ENCODE measurements at regions not wholly inside any gene's neighbourhood (a gene's known extent, or its start where the extent isn't known, plus 50 kb on each side); places are given as distances from the start of the nearest gene placed in this dataset.

GRCh38 chr1:81156887-81157286 lies 643.8 kb upstream of the ADGRL2 start:
- CTCF ChIA-PET = no interaction called here
- H3K36me3 ChIP-seq (ENCODE audit: insufficient read depth, low read length) = no peaks in the 10 kb centered on the region

GRCh38 chr1:81155131-81155530 lies 645.6 kb upstream of the ADGRL2 start:
- no peak overlapping the region for H3K27ac Mint-ChIP-seq
- POLR2A ChIA-PET = no interaction called here
- H3K27me3 ChIP-seq (ENCODE audit: insufficient read depth, low read length, poor library complexity, severe bottlenecking) = no peaks in the 10 kb centered on the region

More at GRCh38 chr1:81156887-81157286, 643.8 kb upstream of the ADGRL2 start:
- Mint-ChIP-seq H3K27ac (no peak overlapping the region), H3K27me3 (no peaks in the 10 kb centered on the region), H3K4me3 (no peak overlapping the region), H3K36me3 (no peaks in the 10 kb centered on the region), H3K9me3 (peaks cover 7 to 12% (median 8%) of the 10 kb centered on the region in 5 donors), H3K4me1 (no peaks in the 10 kb centered on the region)
- POLR2A ChIA-PET = no interaction called here
- no peak for DNase-seq
- Histone ChIP-seq H3K27ac (ENCODE audit: low read depth, low read length) (no peak overlapping the region), H3K27me3 (ENCODE audit: insufficient read depth, low read length, poor library complexity, severe bottlenecking) (no peaks in the 10 kb centered on the region), H3K9me3 (ENCODE audit: low read length) (no peaks in the 10 kb centered on the region), H3K4me1 (ENCODE audit: insufficient read depth, low read length) (no peaks in the 10 kb centered on the region), H3K4me3 (ENCODE audit: low read length) (no peak overlapping the region)

GRCh38 chr1:81151206-81151605 lies 649.5 kb upstream of the ADGRL2 start:
- Histone ChIP-seq H3K4me3 (ENCODE audit: low read length) (no peak overlapping the region), H3K27me3 (ENCODE audit: insufficient read depth, low read length, poor library complexity, severe bottlenecking) (no peaks in the 10 kb centered on the region), H3K27ac (ENCODE audit: low read depth, low read length) (no peak overlapping the region), H3K4me1 (ENCODE audit: insufficient read depth, low read length) (no peaks in the 10 kb centered on the region), H3K9me3 (ENCODE audit: low read length) (no peaks in the 10 kb centered on the region), H3K36me3 (ENCODE audit: insufficient read depth, low read length) (no peaks in the 10 kb centered on the region)
- H3K36me3 Mint-ChIP-seq = no peaks in the 10 kb centered on the region
- H3K9me3 Mint-ChIP-seq = peaks cover 9 to 37% (median 17%) of the 10 kb centered on the region in 5 donors
- no peak for DNase-seq
- H3K27ac Mint-ChIP-seq = no peak overlapping the region
- no peak overlapping the region for H3K4me3 Mint-ChIP-seq
- H3K4me1 Mint-ChIP-seq = no peaks in the 10 kb centered on the region
- H3K27me3 Mint-ChIP-seq = no peaks in the 10 kb centered on the region
- ChIA-PET CTCF (no interaction called here), POLR2A (no interaction called here)

More at GRCh38 chr1:81155131-81155530, 645.6 kb upstream of the ADGRL2 start:
- no peak overlapping the region for H3K27ac ChIP-seq (ENCODE audit: low read depth, low read length)
- Mint-ChIP-seq H3K4me3 (no peak overlapping the region), H3K9me3 (peaks cover 11 to 17% (median 12%) of the 10 kb centered on the region in 5 donors), H3K36me3 (no peaks in the 10 kb centered on the region), H3K4me1 (no peaks in the 10 kb centered on the region), H3K27me3 (no peaks in the 10 kb centered on the region)
- H3K4me3 ChIP-seq (ENCODE audit: low read length) = no peak overlapping the region
- H3K9me3 ChIP-seq (ENCODE audit: low read length) = no peaks in the 10 kb centered on the region
- no peaks in the 10 kb centered on the region for H3K36me3 ChIP-seq (ENCODE audit: insufficient read depth, low read length)
- DNase-seq = no peak
- CTCF ChIA-PET = no interaction called here
- H3K4me1 ChIP-seq (ENCODE audit: insufficient read depth, low read length) = no peaks in the 10 kb centered on the region

GRCh38 chr1:81149649-81150325 lies 650.9 kb upstream of the ADGRL2 start:
- no peak overlapping the region for H3K4me3 ChIP-seq (ENCODE audit: low read length)
- Mint-ChIP-seq H3K27ac (no peak overlapping the region), H3K4me1 (no peaks in the 10 kb centered on the region), H3K27me3 (no peaks in the 10 kb centered on the region), H3K36me3 (no peaks in the 10 kb centered on the region), H3K9me3 (peaks cover 10 to 46% (median 17%) of the 10 kb centered on the region in 5 donors), H3K4me3 (no peak overlapping the region)
- POLR2A ChIA-PET = no interaction called here
- no peak overlapping the region for H3K27ac ChIP-seq (ENCODE audit: low read depth, low read length)
- CTCF ChIA-PET = no interaction called here
- no peaks in the 10 kb centered on the region for H3K9me3 ChIP-seq (ENCODE audit: low read length)
- no peaks in the 10 kb centered on the region for H3K4me1 ChIP-seq (ENCODE audit: insufficient read depth, low read length)
- no peaks in the 10 kb centered on the region for H3K27me3 ChIP-seq (ENCODE audit: insufficient read depth, low read length, poor library complexity, severe bottlenecking)
- DNase-seq = no peak
- no peaks in the 10 kb centered on the region for H3K36me3 ChIP-seq (ENCODE audit: insufficient read depth, low read length)

- H3K4me1 ChIP-seq (ENCODE audit: insufficient read depth, low read length) = no peaks in the 10 kb centered on the region
- ChIA-PET CTCF (no interaction called here), POLR2A (no interaction called here)
- no peaks in the 10 kb centered on the region for H3K4me1 Mint-ChIP-seq
- H3K27me3 ChIP-seq (ENCODE audit: insufficient read depth, low read length, poor library complexity, severe bottlenecking) = no peaks in the 10 kb centered on the region
- no peak for DNase-seq
- no peaks in the 10 kb centered on the region for H3K27me3 Mint-ChIP-seq
- H3K9me3 ChIP-seq (ENCODE audit: low read length) = no peaks in the 10 kb centered on the region
- no peak overlapping the region for H3K27ac Mint-ChIP-seq
- no peaks in the 10 kb centered on the region for H3K36me3 Mint-ChIP-seq
- H3K27ac ChIP-seq (ENCODE audit: low read depth, low read length) = no peak overlapping the region
- no peak overlapping the region for H3K4me3 ChIP-seq (ENCODE audit: low read length)
- no peaks in the 10 kb centered on the region for H3K36me3 ChIP-seq (ENCODE audit: insufficient read depth, low read length)
- no peak overlapping the region for H3K4me3 Mint-ChIP-seq
- H3K9me3 Mint-ChIP-seq = peaks cover 7 to 51% (median 9%) of the 10 kb centered on the region in 5 donors
Observed at GRCh38 chr1:81144240-81144825, 656.4 kb upstream of the ADGRL2 start.

GRCh38 chr1:81142099-81142826 lies 658.5 kb upstream of the ADGRL2 start:
- H3K9me3 ChIP-seq (ENCODE audit: low read length) = no peaks in the 10 kb centered on the region
- H3K4me1 ChIP-seq (ENCODE audit: insufficient read depth, low read length) = no peaks in the 10 kb centered on the region
- Mint-ChIP-seq H3K36me3 (no peaks in the 10 kb centered on the region), H3K27ac (no peak overlapping the region), H3K4me1 (no peaks in the 10 kb centered on the region), H3K9me3 (peaks cover 5 to 45% (median 9%) of the 10 kb centered on the region in 5 donors), H3K27me3 (no peaks in the 10 kb centered on the region), H3K4me3 (no peak overlapping the region)
- H3K27me3 ChIP-seq (ENCODE audit: insufficient read depth, low read length, poor library complexity, severe bottlenecking) = no peaks in the 10 kb centered on the region
- no peak overlapping the region for H3K27ac ChIP-seq (ENCODE audit: low read depth, low read length)
- H3K36me3 ChIP-seq (ENCODE audit: insufficient read depth, low read length) = no peaks in the 10 kb centered on the region
- ChIA-PET POLR2A (no interaction called here), CTCF (no interaction called here)
- no peak overlapping the region for H3K4me3 ChIP-seq (ENCODE audit: low read length)
- DNase-seq = no peak

- Histone ChIP-seq H3K27me3 (ENCODE audit: insufficient read depth, low read length, poor library complexity, severe bottlenecking) (no peaks in the 10 kb centered on the region), H3K4me3 (ENCODE audit: low read length) (no peak overlapping the region), H3K27ac (ENCODE audit: low read depth, low read length) (no peak overlapping the region), H3K4me1 (ENCODE audit: insufficient read depth, low read length) (no peaks in the 10 kb centered on the region), H3K9me3 (ENCODE audit: low read length) (no peaks in the 10 kb centered on the region), H3K36me3 (ENCODE audit: insufficient read depth, low read length) (no peaks in the 10 kb centered on the region)
- no peak overlapping the region for H3K27ac Mint-ChIP-seq
- H3K27me3 Mint-ChIP-seq = no peaks in the 10 kb centered on the region
- DNase-seq = no peak
- peaks cover 4 to 43% (median 7%) of the 10 kb centered on the region in 5 donors for H3K9me3 Mint-ChIP-seq
- ChIA-PET POLR2A (no interaction called here), CTCF (no interaction called here)
- no peak overlapping the region for H3K4me3 Mint-ChIP-seq
- H3K4me1 Mint-ChIP-seq = no peaks in the 10 kb centered on the region
- no peaks in the 10 kb centered on the region for H3K36me3 Mint-ChIP-seq
Observed at GRCh38 chr1:81135524-81135923, 665.2 kb upstream of the ADGRL2 start.

- no peak for DNase-seq
- no peak overlapping the region for H3K27ac Mint-ChIP-seq
- Histone ChIP-seq H3K27me3 (ENCODE audit: insufficient read depth, low read length, poor library complexity, severe bottlenecking) (no peaks in the 10 kb centered on the region), H3K9me3 (ENCODE audit: low read length) (no peaks in the 10 kb centered on the region), H3K27ac (ENCODE audit: low read depth, low read length) (no peak overlapping the region), H3K4me1 (ENCODE audit: insufficient read depth, low read length) (no peaks in the 10 kb centered on the region), H3K36me3 (ENCODE audit: insufficient read depth, low read length) (no peaks in the 10 kb centered on the region), H3K4me3 (ENCODE audit: low read length) (no peak overlapping the region)
- no peak overlapping the region for H3K4me3 Mint-ChIP-seq
- H3K9me3 Mint-ChIP-seq = peaks cover under 1 to 30% (median 8%) of the 10 kb centered on the region in 5 donors
- CTCF ChIA-PET = no interaction called here
- no peaks in the 10 kb centered on the region for H3K27me3 Mint-ChIP-seq
- POLR2A ChIA-PET = no interaction called here
- H3K4me1 Mint-ChIP-seq = no peaks in the 10 kb centered on the region
- no peaks in the 10 kb centered on the region for H3K36me3 Mint-ChIP-seq
Observed at GRCh38 chr1:81129776-81130175, 671.0 kb upstream of the ADGRL2 start.
